NCI-H345 treated with DMSO at 0.1 percent for 48 hours (cell line): ENCODE measurements at regions not wholly inside any gene's neighbourhood (a gene's known extent, or its start where the extent isn't known, plus 50 kb on each side); places are given as distances from the start of the nearest gene placed in this dataset.
"Not testable (repeated sequence)": the region's sequence is repeated elsewhere in the genome, so short reads cannot be mapped to it uniquely, and the experiment has no call there.

Source experiments
- DNase-seq: peaks from one replicate; lab custom pipeline; 2025; ENCODE audit not compliant: unreplicated experiment; lab: John Stamatoyannopoulos, UW

- DNase-seq: no peak
Measured at GRCh38 chr20:26134606-26135005, 438.0 kb upstream of the ZNF337 start.

- not testable (repeated sequence) for DNase-seq
Measured at GRCh38 chr20:26133794-26134193, 437.1 kb upstream of the ZNF337 start.

GRCh38 chr20:26120920-26121319, 424.3 kb upstream of the ZNF337 start:
- DNase-seq: not testable (repeated sequence)

GRCh38 chr20:26094498-26094897, 397.8 kb upstream of the ZNF337 start:
- not testable (repeated sequence) for DNase-seq

GRCh38 chr20:26091921-26092320, 395.3 kb upstream of the ZNF337 start:
- not testable (repeated sequence) for DNase-seq

GRCh38 chr20:26086195-26086594, 389.5 kb upstream of the ZNF337 start:
- not testable (repeated sequence) for DNase-seq

GRCh38 chr20:26073972-26074371, 377.3 kb upstream of the ZNF337 start:
- DNase-seq: not testable (repeated sequence)

- DNase-seq: not testable (repeated sequence)
Measured at GRCh38 chr20:26059324-26059723, 362.7 kb upstream of the ZNF337 start.

GRCh38 chr20:26058446-26058845, 361.8 kb upstream of the ZNF337 start:
- DNase-seq: not testable (repeated sequence)

GRCh38 chr20:26057135-26057752, 360.6 kb upstream of the ZNF337 start:
- DNase-seq: not testable (repeated sequence)

- not testable (repeated sequence) for DNase-seq
Measured at GRCh38 chr20:26025792-26026191, 329.1 kb upstream of the ZNF337 start.

- not testable (repeated sequence) for DNase-seq
Measured at GRCh38 chr20:26010942-26011276, 314.3 kb upstream of the ZNF337 start.

GRCh38 chr20:26010224-26010941, 313.7 kb upstream of the ZNF337 start:
- DNase-seq: not testable (repeated sequence)

- DNase-seq: not testable (repeated sequence)
Measured at GRCh38 chr20:26009402-26010223, 313.0 kb upstream of the ZNF337 start.

- DNase-seq: not testable (repeated sequence)
Measured at GRCh38 chr20:26008026-26008425, 311.4 kb upstream of the ZNF337 start.

GRCh38 chr20:26006164-26006563, 309.5 kb upstream of the ZNF337 start:
- not testable (repeated sequence) for DNase-seq

- not testable (repeated sequence) for DNase-seq
Measured at GRCh38 chr20:26003959-26004358, 307.3 kb upstream of the ZNF337 start.

GRCh38 chr20:25997367-25998038, 300.9 kb upstream of the ZNF337 start:
- DNase-seq: not testable (repeated sequence)

- DNase-seq: no peak
Measured at GRCh38 chr20:25992146-25992545, 295.5 kb upstream of the ZNF337 start.

- DNase-seq: no peak
Measured at GRCh38 chr20:25991756-25992130, 295.1 kb upstream of the ZNF337 start.
